Midbrain (tissue), 1 donor: ENCODE measurements at regions not wholly inside any gene's neighbourhood (a gene's known extent, or its start where the extent isn't known, plus 50 kb on each side); places are given as distances from the start of the nearest gene placed in this dataset.
A peak's percentile ranks its signal among the peaks of the same experiment; 100 is the strongest.

Source experiments
- DNase-seq: peaks from one replicate; lab custom pipeline; 2025; lab: John Stamatoyannopoulos, UW

- DNase-seq, result no peak
Measured at GRCh38 chr10:4020631-4021030, 235.6 kb upstream of the KLF6 start.

GRCh38 chr10:4018054-4018511 is 233.1 kb upstream of the KLF6 start:
- no peak for DNase-seq

- DNase-seq, result no peak
Measured at GRCh38 chr10:4017336-4017735, 232.3 kb upstream of the KLF6 start.

- no peak for DNase-seq
Measured at GRCh38 chr10:4016214-4016740, 231.3 kb upstream of the KLF6 start.

- no peak for DNase-seq
Measured at GRCh38 chr10:4013651-4014121, 228.7 kb upstream of the KLF6 start.

- no peak for DNase-seq
Measured at GRCh38 chr10:4012848-4013247, 227.8 kb upstream of the KLF6 start.

GRCh38 chr10:4011136-4011812 is 226.3 kb upstream of the KLF6 start:
- DNase-seq, result no peak

GRCh38 chr10:4008676-4009382 is 223.8 kb upstream of the KLF6 start:
- no peak for DNase-seq

- no peak for DNase-seq
Measured at GRCh38 chr10:4007771-4008170, 222.8 kb upstream of the KLF6 start.

GRCh38 chr10:4006858-4007257 is 221.8 kb upstream of the KLF6 start:
- no peak for DNase-seq

- peak; percentile 26 for DNase-seq
Measured at GRCh38 chr10:4006051-4006450, 221.0 kb upstream of the KLF6 start.

- no peak for DNase-seq
Measured at GRCh38 chr10:4004990-4005389, 220.0 kb upstream of the KLF6 start.

GRCh38 chr10:4004144-4004543 is 219.1 kb upstream of the KLF6 start:
- no peak for DNase-seq

GRCh38 chr10:4003348-4003973 is 218.5 kb upstream of the KLF6 start:
- no peak for DNase-seq

GRCh38 chr10:4001811-4002210 is 216.8 kb upstream of the KLF6 start:
- DNase-seq, result no peak

- DNase-seq, result no peak
Measured at GRCh38 chr10:3999642-4000041, 214.6 kb upstream of the KLF6 start.

- no peak for DNase-seq
Measured at GRCh38 chr10:3996697-3997096, 211.7 kb upstream of the KLF6 start.

GRCh38 chr10:3995302-3996210 is 210.5 kb upstream of the KLF6 start:
- no peak for DNase-seq

- DNase-seq, result no peak
Measured at GRCh38 chr10:3992382-3993178, 207.6 kb upstream of the KLF6 start.

- DNase-seq, result no peak
Measured at GRCh38 chr10:3990307-3990706, 205.3 kb upstream of the KLF6 start.
